ENCODE measurements at regions not wholly inside any gene's neighbourhood (a gene's known extent, or its start where the extent isn't known, plus 50 kb on each side); places are given as distances from the start of the nearest gene placed in this dataset.

GRCh38 chr10:7507887-7508726, 97.3 kb upstream of the SFMBT2 start:
- no peak overlapping the region for H3K9ac ChIP-seq (ENCODE audit: low read depth, low read length)
- peaks cover 6% of the 10 kb centered on the region for H3K9me3 ChIP-seq (ENCODE audit: insufficient read depth, low read depth, low read length)
- no peaks in the 10 kb centered on the region for H3K36me3 ChIP-seq (ENCODE audit: insufficient read depth, low read depth, low read length)
- H3K4me3 ChIP-seq (ENCODE audit: low read length), result no peak overlapping the region
- no peaks in the 10 kb centered on the region for H3K4me1 ChIP-seq (ENCODE audit: insufficient read depth, low read length)
- no peak overlapping the region for H3K27ac ChIP-seq (ENCODE audit: low read length)
- H3K27me3 ChIP-seq (ENCODE audit: insufficient read depth, low read length), result no peaks in the 10 kb centered on the region

DNA sequence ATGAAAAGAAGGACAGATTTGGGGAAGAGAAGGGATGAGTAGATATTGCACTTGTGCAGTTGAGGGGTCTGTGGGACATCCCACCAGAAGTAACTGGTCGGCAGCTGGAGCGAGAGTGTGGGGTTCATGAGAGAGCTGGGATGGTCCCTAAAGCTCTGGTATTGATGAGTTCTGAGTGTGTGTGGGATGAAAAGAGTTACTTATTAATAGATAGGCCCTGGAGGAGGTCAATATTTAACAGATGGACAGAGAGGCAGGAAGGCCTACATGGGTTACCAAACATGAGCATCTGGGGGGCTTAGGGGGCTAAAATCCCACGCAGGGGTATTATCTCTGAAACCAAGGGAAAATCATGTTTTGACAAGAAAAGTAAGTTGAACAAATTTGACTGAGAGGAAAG, 95.7 kb upstream of the SFMBT2 start:
- no peaks in the 10 kb centered on the region for H3K4me1 ChIP-seq (ENCODE audit: insufficient read depth, low read length)
- H3K4me3 ChIP-seq (ENCODE audit: low read length), result no peak overlapping the region
- no peaks in the 10 kb centered on the region for H3K36me3 ChIP-seq (ENCODE audit: insufficient read depth, low read depth, low read length)
- 0 out of 2 replicates have a peak, but pooled peaks cover under 1% of the 10 kb centered on the region for H3K9me3 ChIP-seq (ENCODE audit: insufficient read depth, low read depth, low read length)
- no peak overlapping the region for H3K27ac ChIP-seq (ENCODE audit: low read length)
- no peaks in the 10 kb centered on the region for H3K27me3 ChIP-seq (ENCODE audit: insufficient read depth, low read length)
- no peak overlapping the region for H3K9ac ChIP-seq (ENCODE audit: low read depth, low read length)

- Histone ChIP-seq H3K27me3 (ENCODE audit: insufficient read depth, low read length) (no peaks in the 10 kb centered on the region), H3K4me1 (ENCODE audit: insufficient read depth, low read length) (no peaks in the 10 kb centered on the region), H3K9me3 (ENCODE audit: insufficient read depth, low read depth, low read length) (no peaks in the 10 kb centered on the region), H3K9ac (ENCODE audit: low read depth, low read length) (no peak overlapping the region), H3K36me3 (ENCODE audit: insufficient read depth, low read depth, low read length) (no peaks in the 10 kb centered on the region), H3K4me3 (ENCODE audit: low read length) (no peak overlapping the region), H3K27ac (ENCODE audit: low read length) (no peak overlapping the region)
Observed at GRCh38 chr10:7505196-7505595, 94.4 kb upstream of the SFMBT2 start.

- H3K9me3 ChIP-seq (ENCODE audit: insufficient read depth, low read depth, low read length), result no peaks in the 10 kb centered on the region
- H3K9ac ChIP-seq (ENCODE audit: low read depth, low read length), result no peak overlapping the region
- no peaks in the 10 kb centered on the region for H3K4me1 ChIP-seq (ENCODE audit: insufficient read depth, low read length)
Observed at GRCh38 chr10:7503190-7503589, 92.4 kb upstream of the SFMBT2 start.

GRCh38 chr10:7501157-7501556, 90.3 kb upstream of the SFMBT2 start:
- H3K36me3 ChIP-seq (ENCODE audit: insufficient read depth, low read depth, low read length), result no peaks in the 10 kb centered on the region
- no peaks in the 10 kb centered on the region for H3K4me1 ChIP-seq (ENCODE audit: insufficient read depth, low read length)
- no peak overlapping the region for H3K9ac ChIP-seq (ENCODE audit: low read depth, low read length)
- H3K27me3 ChIP-seq (ENCODE audit: insufficient read depth, low read length), result no peaks in the 10 kb centered on the region
- H3K4me3 ChIP-seq (ENCODE audit: low read length), result no peak overlapping the region
- no peak overlapping the region for H3K27ac ChIP-seq (ENCODE audit: low read length)
- no peaks in the 10 kb centered on the region for H3K9me3 ChIP-seq (ENCODE audit: insufficient read depth, low read depth, low read length)

More at GRCh38 chr10:7503190-7503589, 92.4 kb upstream of the SFMBT2 start:
- no peak overlapping the region for H3K27ac ChIP-seq (ENCODE audit: low read length)
- H3K36me3 ChIP-seq (ENCODE audit: insufficient read depth, low read depth, low read length), result no peaks in the 10 kb centered on the region
- H3K4me3 ChIP-seq (ENCODE audit: low read length), result no peak overlapping the region
- H3K27me3 ChIP-seq (ENCODE audit: insufficient read depth, low read length), result no peaks in the 10 kb centered on the region

DNA sequence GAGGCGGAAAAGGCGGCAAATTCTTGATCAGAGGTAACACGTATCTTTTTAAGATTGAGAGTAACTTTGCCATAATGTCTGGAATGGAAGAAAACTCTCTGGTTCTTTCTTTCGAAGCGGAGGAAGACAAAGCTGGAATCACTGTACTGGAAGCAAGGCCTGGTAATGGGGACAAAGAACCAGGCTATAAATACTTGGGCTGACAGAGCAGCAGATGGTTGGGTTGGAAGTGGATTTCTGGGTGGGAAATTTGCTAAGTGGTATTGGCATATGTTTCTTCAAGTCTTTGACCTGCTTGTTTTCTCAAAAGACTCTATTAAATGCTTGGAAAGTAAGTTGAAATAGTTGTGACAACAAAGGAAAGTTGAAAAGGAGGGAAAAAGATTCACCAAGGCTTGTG, 87.3 kb upstream of the SFMBT2 start:
- Histone ChIP-seq H3K27ac (ENCODE audit: low read length) (no peak overlapping the region), H3K36me3 (ENCODE audit: insufficient read depth, low read depth, low read length) (no peaks in the 10 kb centered on the region), H3K9ac (ENCODE audit: low read depth, low read length) (no peak overlapping the region), H3K4me1 (ENCODE audit: insufficient read depth, low read length) (peaks cover 6% of the 10 kb centered on the region; the same call in 1 of the 2 replicates), H3K4me3 (ENCODE audit: low read length) (no peak overlapping the region), H3K27me3 (ENCODE audit: insufficient read depth, low read length) (no peaks in the 10 kb centered on the region), H3K9me3 (ENCODE audit: insufficient read depth, low read depth, low read length) (no peaks in the 10 kb centered on the region)

- H3K27me3 ChIP-seq (ENCODE audit: insufficient read depth, low read length), result no peaks in the 10 kb centered on the region
- no peak overlapping the region for H3K9ac ChIP-seq (ENCODE audit: low read depth, low read length)
- no peaks in the 10 kb centered on the region for H3K9me3 ChIP-seq (ENCODE audit: insufficient read depth, low read depth, low read length)
- no peak overlapping the region for H3K4me3 ChIP-seq (ENCODE audit: low read length)
- H3K36me3 ChIP-seq (ENCODE audit: insufficient read depth, low read depth, low read length), result no peaks in the 10 kb centered on the region
- no peak overlapping the region for H3K27ac ChIP-seq (ENCODE audit: low read length)
- H3K4me1 ChIP-seq (ENCODE audit: insufficient read depth, low read length), result peaks cover 6% of the 10 kb centered on the region; the same call in 1 of the 2 replicates
Observed at GRCh38 chr10:7493996-7494395, 83.2 kb upstream of the SFMBT2 start.

- Histone ChIP-seq H3K9ac (ENCODE audit: low read depth, low read length) (no peak overlapping the region), H3K4me1 (ENCODE audit: insufficient read depth, low read length) (peaks cover 6% of the 10 kb centered on the region; the same call in 1 of the 2 replicates)
Observed at GRCh38 chr10:7492660-7493046, 81.8 kb upstream of the SFMBT2 start.

GRCh38 chr10:7491949-7492659, 81.3 kb upstream of the SFMBT2 start:
- Histone ChIP-seq H3K9ac (ENCODE audit: low read depth, low read length) (no peak overlapping the region), H3K9me3 (ENCODE audit: insufficient read depth, low read depth, low read length) (no peaks in the 10 kb centered on the region), H3K4me1 (ENCODE audit: insufficient read depth, low read length) (peaks cover 6% of the 10 kb centered on the region; the same call in 1 of the 2 replicates), H3K36me3 (ENCODE audit: insufficient read depth, low read depth, low read length) (no peaks in the 10 kb centered on the region), H3K27me3 (ENCODE audit: insufficient read depth, low read length) (no peaks in the 10 kb centered on the region), H3K27ac (ENCODE audit: low read length) (no peak overlapping the region), H3K4me3 (ENCODE audit: low read length) (no peak overlapping the region)

More at GRCh38 chr10:7492660-7493046, 81.8 kb upstream of the SFMBT2 start:
- H3K27ac ChIP-seq (ENCODE audit: low read length), result no peak overlapping the region
- no peaks in the 10 kb centered on the region for H3K36me3 ChIP-seq (ENCODE audit: insufficient read depth, low read depth, low read length)
- H3K9me3 ChIP-seq (ENCODE audit: insufficient read depth, low read depth, low read length), result no peaks in the 10 kb centered on the region
- no peak overlapping the region for H3K4me3 ChIP-seq (ENCODE audit: low read length)
- H3K27me3 ChIP-seq (ENCODE audit: insufficient read depth, low read length), result no peaks in the 10 kb centered on the region

GRCh38 chr10:7491230-7491629, 80.4 kb upstream of the SFMBT2 start:
- no peak overlapping the region for H3K9ac ChIP-seq (ENCODE audit: low read depth, low read length)
- no peaks in the 10 kb centered on the region for H3K9me3 ChIP-seq (ENCODE audit: insufficient read depth, low read depth, low read length)
- no peaks in the 10 kb centered on the region for H3K36me3 ChIP-seq (ENCODE audit: insufficient read depth, low read depth, low read length)
- no peak overlapping the region for H3K4me3 ChIP-seq (ENCODE audit: low read length)
- H3K4me1 ChIP-seq (ENCODE audit: insufficient read depth, low read length), result peaks cover 6% of the 10 kb centered on the region; the same call in 1 of the 2 replicates
- no peak overlapping the region for H3K27ac ChIP-seq (ENCODE audit: low read length)
- no peaks in the 10 kb centered on the region for H3K27me3 ChIP-seq (ENCODE audit: insufficient read depth, low read length)

DNA sequence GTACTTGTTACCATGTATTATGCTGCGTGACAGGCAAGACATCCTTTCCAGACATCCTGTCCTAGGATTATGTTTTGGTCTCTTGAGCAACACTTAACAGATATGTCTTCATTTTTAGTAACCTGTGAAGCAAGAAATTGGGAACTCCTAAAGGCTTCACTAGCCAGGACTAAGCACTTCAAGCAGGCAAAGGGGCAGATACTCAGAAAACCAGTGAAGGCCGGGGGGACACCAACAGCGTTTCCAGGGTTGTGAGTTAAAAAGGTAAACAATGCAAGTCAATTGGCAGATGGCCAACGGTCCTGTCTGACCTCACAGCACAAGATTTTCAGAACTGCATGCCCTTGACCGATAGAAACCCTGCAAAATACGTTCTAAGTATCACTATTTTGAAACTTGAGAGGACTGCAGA, 77.6 kb upstream of the SFMBT2 start:
- no peak overlapping the region for H3K4me3 ChIP-seq (ENCODE audit: low read length)
- no peaks in the 10 kb centered on the region for H3K27me3 ChIP-seq (ENCODE audit: insufficient read depth, low read length)
- no peak overlapping the region for H3K9ac ChIP-seq (ENCODE audit: low read depth, low read length)
- H3K27ac ChIP-seq (ENCODE audit: low read length), result no peak overlapping the region
- no peaks in the 10 kb centered on the region for H3K9me3 ChIP-seq (ENCODE audit: insufficient read depth, low read depth, low read length)
- H3K4me1 ChIP-seq (ENCODE audit: insufficient read depth, low read length), result peaks cover 8% of the 10 kb centered on the region; the same call in 1 of the 2 replicates
- no peaks in the 10 kb centered on the region for H3K36me3 ChIP-seq (ENCODE audit: insufficient read depth, low read depth, low read length)

GRCh38 chr10:7487528-7487927, 76.7 kb upstream of the SFMBT2 start:
- no peaks in the 10 kb centered on the region for H3K9me3 ChIP-seq (ENCODE audit: insufficient read depth, low read depth, low read length)
- H3K27me3 ChIP-seq (ENCODE audit: insufficient read depth, low read length), result no peaks in the 10 kb centered on the region
- peaks cover 8% of the 10 kb centered on the region; the same call in 1 of the 2 replicates for H3K4me1 ChIP-seq (ENCODE audit: insufficient read depth, low read length)
- H3K9ac ChIP-seq (ENCODE audit: low read depth, low read length), result no peak overlapping the region
- no peak overlapping the region for H3K27ac ChIP-seq (ENCODE audit: low read length)
- H3K36me3 ChIP-seq (ENCODE audit: insufficient read depth, low read depth, low read length), result no peaks in the 10 kb centered on the region
- H3K4me3 ChIP-seq (ENCODE audit: low read length), result no peak overlapping the region

Measured in iPS-20b (cell line).